H1 (cell line): ENCODE measurements at regions not wholly inside any gene's neighbourhood (a gene's known extent, or its start where the extent isn't known, plus 50 kb on each side); places are given as distances from the start of the nearest gene placed in this dataset.

ENCODE experiments used
- CTCF ChIA-PET: fragments of 300-600 bp; sonication (Branson Sonifier 250); formaldehyde crosslinking; loops from one replicate; lab custom pipeline; 2021; ENCODE audit not compliant: partially characterized antibody; lab: Charles Lee
- POLR2A ChIA-PET: fragments of 300-600 bp; sonication (Branson Sonifier 250); formaldehyde crosslinking; loops from one replicate; lab custom pipeline; 2021; ENCODE audit warnings: inconsistent platforms; ENCODE audit not compliant: partially characterized antibody; lab: Charles Lee
- DNase-seq, 2 experiments: peaks; one replicate each; pipeline versions ENCODE4 v3.0.0 to v3.0.0-alpha.2; 2010 to 2022; ENCODE audit warnings: low spot score in 2 of 2, low read depth in 1 of 2, mixed read lengths in 1 of 2
- FAIRE-seq: peaks from 2 replicates; lab custom pipeline; 2011; peaks lifted over from hg19 to GRCh38; lab: Jason Lieb, UNC
- H2AFZ ChIP-seq: 2 replicates; pipeline ENCODE4 v1.8.1; 2012; ENCODE audit warnings: low read length, inconsistent platforms
- H2AK5ac ChIP-seq: 2 replicates; pipeline ENCODE4 v1.6.1; 2013; ENCODE audit warnings: low read depth, low read length
- H2BK120ac ChIP-seq: replicated peaks from 2 replicates; pipeline ENCODE3; 2013; ENCODE audit warnings: low read depth, low read length, inconsistent platforms
- H2BK12ac ChIP-seq: 2 replicates; pipeline ENCODE4 v1.6.1; 2013; ENCODE audit warnings: low read depth, low read length
- H2BK15ac ChIP-seq: 2 replicates; pipeline ENCODE4 v1.6.1; 2013; ENCODE audit warnings: low read length
- H2BK20ac ChIP-seq: 2 replicates; pipeline ENCODE4 v1.6.1; 2013; ENCODE audit warnings: low read length
- H2BK5ac ChIP-seq: 2 replicates; pipeline ENCODE4 v1.6.1; 2013; ENCODE audit warnings: low read depth, low read length
- H3K14ac ChIP-seq: 2 replicates; pipeline ENCODE4 v1.6.1; 2013; ENCODE audit warnings: inconsistent platforms; ENCODE audit not compliant: insufficient read length
- H3K18ac ChIP-seq: 2 replicates; pipeline ENCODE4 v1.6.1; 2013; ENCODE audit warnings: low read length; ENCODE audit errors: extremely low read depth
- H3K23ac ChIP-seq: 2 replicates; pipeline ENCODE4 v1.6.1; 2013; ENCODE audit warnings: inconsistent platforms; ENCODE audit not compliant: insufficient read length
- H3K23me2 ChIP-seq: 2 replicates; pipeline ENCODE4 v1.6.1; 2013; ENCODE audit warnings: low read depth, low read length
- H3K27ac ChIP-seq: 2 replicates; pipeline ENCODE4 v1.6.1; 2011; ENCODE audit warnings: low read depth, low read length, inconsistent platforms
- H3K27me3 ChIP-seq, 4 experiments: replicated peaks in 1 of 4; 1 replicate in 1 of 4; 2 replicates in 3 of 4; pipeline versions ENCODE4 v1.6.1 to v1.8.1; 2011 to 2013; ENCODE audit warnings: low read length in 3 of 4, mild to moderate bottlenecking in 3 of 4, inconsistent platforms in 2 of 4, mixed read lengths in 2 of 4, moderate library complexity in 1 of 4; ENCODE audit not compliant: control insufficient read depth in 3 of 4, insufficient read depth in 3 of 4; ENCODE audit errors: extremely low read depth in 1 of 4
- H3K36me3 ChIP-seq, 4 experiments: 2 replicates each; pipeline versions ENCODE4 v1.6.1 to v1.8.1; 2011 to 2013; ENCODE audit warnings: mild to moderate bottlenecking in 4 of 4, low read length in 3 of 4, moderate library complexity in 2 of 4, control low read depth in 1 of 4, inconsistent platforms in 1 of 4; ENCODE audit not compliant: insufficient read depth in 4 of 4, control insufficient read depth in 2 of 4
- H3K4ac ChIP-seq: replicated peaks from 2 replicates; pipeline ENCODE3; 2013; ENCODE audit warnings: low read length, low read depth, mixed read lengths, inconsistent platforms; ENCODE audit not compliant: insufficient read length
- H3K4me1 ChIP-seq, 4 experiments: replicated peaks in 1 of 4; 1 replicate in 1 of 4; 2 replicates in 3 of 4; pipeline versions ENCODE4 v1.6.1 to v1.8.1; 2011 to 2013; ENCODE audit warnings: low read length in 3 of 4, inconsistent platforms in 2 of 4, mixed read lengths in 1 of 4; ENCODE audit not compliant: insufficient read depth in 4 of 4, control insufficient read depth in 3 of 4
- H3K4me2 ChIP-seq, 2 experiments: 2 replicates each; pipeline versions ENCODE4 v1.6.1 to v1.8.1; 2011 to 2013; ENCODE audit warnings: low read depth in 2 of 2, low read length in 2 of 2, control low read depth in 1 of 2, inconsistent platforms in 1 of 2, mild to moderate bottlenecking in 1 of 2; ENCODE audit not compliant: insufficient read depth in 1 of 2
- H3K4me3 ChIP-seq, 4 experiments: fragments of 200-600, 300-600 bp in 1 of 4; sonication (generic), shearing (Covaris generic), sonication (Bioruptor Twin) in 1 of 4; 2 replicates each; pipeline versions ENCODE4 v1.5.1 to v1.8.1; 2011 to 2016; ENCODE audit warnings: low read length in 4 of 4, low read depth in 3 of 4, control low read depth in 2 of 4, inconsistent platforms in 2 of 4, mild to moderate bottlenecking in 2 of 4, mixed read lengths in 1 of 4, moderate library complexity in 1 of 4; ENCODE audit not compliant: insufficient read depth in 2 of 4; ENCODE audit errors: extremely low read depth in 1 of 4
- H3K56ac ChIP-seq: replicated peaks from 2 replicates; pipeline ENCODE3; 2013; ENCODE audit warnings: low read depth, mild to moderate bottlenecking, mixed read lengths, low read length, inconsistent platforms; ENCODE audit not compliant: insufficient read length
- H3K79me1 ChIP-seq: 2 replicates; pipeline ENCODE4 v1.6.1; 2013; ENCODE audit warnings: low read depth, low read length, control low read depth
- H3K79me2 ChIP-seq, 2 experiments: 2 replicates each; pipeline versions ENCODE4 v1.6.1 to v1.8.1; 2012 to 2013; ENCODE audit warnings: low read length in 2 of 2, mild to moderate bottlenecking in 2 of 2, inconsistent platforms in 1 of 2; ENCODE audit not compliant: insufficient read depth in 2 of 2, control insufficient read depth in 1 of 2
- H3K9ac ChIP-seq, 4 experiments: replicated peaks in 1 of 4; 1 replicate in 1 of 4; 2 replicates in 3 of 4; pipeline versions ENCODE4 v1.6.1 to v1.8.1; 2011 to 2013; ENCODE audit warnings: low read depth in 3 of 4, low read length in 3 of 4, control low read depth in 2 of 4, mild to moderate bottlenecking in 2 of 4, moderate library complexity in 2 of 4, inconsistent platforms in 1 of 4; ENCODE audit errors: extremely low read depth in 1 of 4
- H3K9me3 ChIP-seq, 2 experiments: 2 replicates each; pipeline versions ENCODE4 v1.6.1 to v1.8.1; 2012 to 2013; ENCODE audit warnings: mild to moderate bottlenecking in 2 of 2, moderate library complexity in 2 of 2, control low read depth in 1 of 2, inconsistent platforms in 1 of 2, low read depth in 1 of 2, low read length in 1 of 2, mixed read lengths in 1 of 2; ENCODE audit not compliant: insufficient read depth in 2 of 2
- H4K20me1 ChIP-seq, 2 experiments: replicated peaks in 1 of 2; 2 replicates each; pipeline versions ENCODE3 to v1.8.1; 2011 to 2013; ENCODE audit warnings: inconsistent platforms in 2 of 2, low read length in 2 of 2, mild to moderate bottlenecking in 1 of 2; ENCODE audit not compliant: insufficient read depth in 2 of 2, control insufficient read depth in 1 of 2
- H4K5ac ChIP-seq: 2 replicates; pipeline ENCODE4 v1.6.1; 2013; ENCODE audit warnings: low read length, low read depth, mixed read lengths, inconsistent platforms; ENCODE audit not compliant: insufficient read length
- H4K8ac ChIP-seq: 2 replicates; pipeline ENCODE4 v1.8.0; 2013; ENCODE audit warnings: mild to moderate bottlenecking, moderate library complexity, low read length, inconsistent platforms; ENCODE audit not compliant: insufficient read depth; ENCODE audit errors: extremely low read depth
- H4K91ac ChIP-seq: replicated peaks from 2 replicates; pipeline ENCODE3; 2013; ENCODE audit warnings: low read length, mixed read lengths, inconsistent platforms; ENCODE audit not compliant: insufficient read length
- BCL11A ChIP-seq, 2 experiments: IDR thresholded peaks; one replicate each; pipeline ENCODE4 v1.6.1; 2011; ENCODE audit warnings: low read depth in 2 of 2, low read length in 2 of 2, mild to moderate bottlenecking in 2 of 2
- CHD2 ChIP-seq: IDR thresholded peaks from 2 replicates; pipeline ENCODE4 v1.6.1; 2012; ENCODE audit warnings: low read length, improper control_type of control experiment
- CTBP2 ChIP-seq: IDR thresholded peaks from 2 replicates; pipeline ENCODE4 v1.7.0; 2011; ENCODE audit warnings: borderline replicate concordance, mild to moderate bottlenecking, moderate library complexity, mixed read lengths, low read length; ENCODE audit not compliant: insufficient read depth, insufficient read length
- EP300 ChIP-seq, 2 experiments: IDR thresholded peaks; 1 replicate in 1 of 2; 2 replicates in 1 of 2; pipeline ENCODE4 v1.6.1; 2011 to 2012; ENCODE audit warnings: low read depth in 2 of 2, low read length in 2 of 2, mild to moderate bottlenecking in 2 of 2, borderline replicate concordance in 1 of 2, inconsistent platforms in 1 of 2, moderate library complexity in 1 of 2
- KDM4A ChIP-seq: IDR thresholded peaks from one replicate; pipeline ENCODE4 v1.7.1; 2012; ENCODE audit warnings: low read depth, mild to moderate bottlenecking, moderate library complexity, low read length, inconsistent platforms; ENCODE audit not compliant: severe bottlenecking
- MAFK ChIP-seq: IDR thresholded peaks from 2 replicates; pipeline ENCODE4 v1.6.1; 2012; ENCODE audit warnings: low read depth, mild to moderate bottlenecking, improper control_type of control experiment, low read length
- NRF1 ChIP-seq: IDR thresholded peaks from 2 replicates; pipeline ENCODE4 v1.6.1; 2011; ENCODE audit warnings: mild to moderate bottlenecking, low read depth, low read length, improper control_type of control experiment
- RAD21 ChIP-seq, 2 experiments: IDR thresholded peaks in 1 of 2; conservative IDR thresholded peaks in 1 of 2; 2 replicates each; pipeline ENCODE4 v1.6.1; 2011; ENCODE audit warnings: low read depth in 2 of 2, low read length in 2 of 2, improper control_type of control experiment in 1 of 2, inconsistent platforms in 1 of 2, mild to moderate bottlenecking in 1 of 2, moderate library complexity in 1 of 2
- SIN3A ChIP-seq, 2 experiments: IDR thresholded peaks in 1 of 2; conservative IDR thresholded peaks in 1 of 2; 2 replicates each; pipeline ENCODE4 v1.6.1; 2011 to 2012; ENCODE audit warnings: low read length in 2 of 2, improper control_type of control experiment in 1 of 2, low read depth in 1 of 2, mild to moderate bottlenecking in 1 of 2
- SP1 ChIP-seq: IDR thresholded peaks from 2 replicates; pipeline ENCODE4 v1.6.1; 2011; ENCODE audit warnings: low read depth, low read length
- SRF ChIP-seq: IDR thresholded peaks from 2 replicates; pipeline ENCODE4 v1.6.1; 2011; ENCODE audit warnings: mild to moderate bottlenecking, low read depth, low read length, moderate library complexity
- TBP ChIP-seq: IDR thresholded peaks from 2 replicates; pipeline ENCODE4 v1.6.1; 2011; ENCODE audit warnings: low read depth, low read length, improper control_type of control experiment
- ZNF274 ChIP-seq: IDR thresholded peaks from 2 replicates; pipeline ENCODE4 v1.7.0; 2012; ENCODE audit warnings: low read length, borderline replicate concordance; ENCODE audit errors: extremely low read depth
- WGBS, 2 experiments: shearing (Covaris generic) in 1 of 2; methylation state at CpG; one replicate each; pipeline versions ENCODE4 v1.1.6 to v1.1.7; 2013 to 2015; ENCODE audit warnings: low lambda C conversion rate in 2 of 2, mixed read lengths in 2 of 2, inconsistent platforms in 1 of 2, low coverage in 1 of 2, missing lambda C conversion rate in 1 of 2; ENCODE audit not compliant: insufficient replicate concordance in 2 of 2, insufficient coverage in 1 of 2, insufficient read length in 1 of 2; ENCODE audit errors: extremely low coverage in 1 of 2, missing lambda C conversion rate in 1 of 2; 5-methylcytosine and 5-hydroxymethylcytosine counted together

DNA sequence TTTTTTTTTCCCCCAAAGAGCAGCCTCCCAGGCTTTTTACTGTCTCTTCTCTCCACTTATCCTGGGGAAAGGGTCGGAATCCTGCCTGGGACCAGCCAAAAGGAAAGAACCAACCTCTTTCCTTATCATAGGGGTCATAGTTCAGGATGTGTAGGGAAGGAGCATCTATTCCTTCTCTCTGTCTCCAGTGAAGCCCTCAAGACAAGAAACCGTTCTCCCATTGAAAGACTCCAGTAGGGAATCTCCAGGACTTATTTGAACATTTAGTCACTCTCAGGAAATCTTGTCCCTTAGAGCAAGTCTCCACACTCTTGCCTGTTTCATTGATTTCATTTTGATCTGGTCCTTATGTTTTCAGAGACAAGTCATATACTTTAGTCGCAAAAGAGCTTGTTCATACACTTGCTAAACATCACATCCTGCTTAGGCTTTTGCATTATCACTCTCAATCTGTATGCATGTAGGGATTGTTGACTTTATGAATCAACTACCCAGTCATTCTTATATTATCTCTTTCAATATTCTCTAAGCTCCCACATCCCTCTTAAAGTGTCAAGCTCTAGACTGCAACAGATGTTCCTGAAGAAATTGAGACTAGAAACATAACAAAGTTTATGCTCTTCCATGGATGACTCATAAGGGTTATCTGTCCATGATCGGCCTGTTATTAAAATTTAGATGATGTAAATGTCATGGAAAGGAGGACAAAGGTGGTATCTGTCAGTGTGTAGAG lies 116.2 kb upstream of the ST6GAL2 start:
- H3K9me3 ChIP-seq = no peaks in the 10 kb centered on the region
- 91% methylated on average over 4 of the region's 4 CpGs; no CpG with 5 or more reads in 1 of the 2 experiments for WGBS, 2 experiments
- no peak overlapping the region for H3K14ac ChIP-seq
- H3K79me1 ChIP-seq = no peaks in the 10 kb centered on the region
- H3K4me3 ChIP-seq = no peak overlapping the region
- H2BK120ac ChIP-seq = no peak overlapping the region
- no peak overlapping the region for H3K4me2 ChIP-seq
- H3K18ac ChIP-seq = no peak overlapping the region
- FAIRE-seq = no peak
- no peaks in the 10 kb centered on the region for H3K4me1 ChIP-seq
- H4K8ac ChIP-seq = no peak overlapping the region
- H2AFZ ChIP-seq = no peak overlapping the region
- no peaks in the 10 kb centered on the region for H3K27me3 ChIP-seq
- CTCF ChIA-PET = interaction anchor here (1.4 kb wide), 1 partner anchor 10 kb away, joined by 3 read pairs; no protein-coding TSS in a partner anchor
- no peak overlapping the region for H3K9ac ChIP-seq
- no peak overlapping the region for H2BK5ac ChIP-seq
- POLR2A ChIA-PET = no interaction called here
- H4K91ac ChIP-seq = no peak overlapping the region
- H2BK12ac ChIP-seq = no peak overlapping the region
- H3K36me3 ChIP-seq = no peaks in the 10 kb centered on the region
- H3K79me2 ChIP-seq = no peaks in the 10 kb centered on the region
- no peaks in the 10 kb centered on the region for H3K23me2 ChIP-seq
- H3K4ac ChIP-seq = no peak overlapping the region
- H4K20me1 ChIP-seq = no peaks in the 10 kb centered on the region
- H3K27ac ChIP-seq = no peak overlapping the region
- DNase-seq = no peak
- no peak overlapping the region for H3K56ac ChIP-seq
- H2BK15ac ChIP-seq = no peak overlapping the region
- H4K5ac ChIP-seq = no peak overlapping the region
- H2AK5ac ChIP-seq = no peak overlapping the region
- H2BK20ac ChIP-seq = no peak overlapping the region
- H3K23ac ChIP-seq = no peak overlapping the region
- TF ChIP-seq SP1 (no peak), EP300 (IDR thresholded peaks at IDR 0.05; ENCODE audit: borderline replicate concordance in 1 of 2, low read depth in 2 of 2, low read length in 2 of 2) (no peak), RAD21 (IDR thresholded peaks at IDR 0.05 in 1 of 2, conservative IDR thresholded peaks at IDR 0.05 in 1 of 2; ENCODE audit: low read depth in 2 of 2, low read length in 2 of 2) (no peak), SRF (no peak), CHD2 (no peak), BCL11A (IDR thresholded peaks at IDR 0.05; ENCODE audit: low read depth in 2 of 2, low read length in 2 of 2) (no peak), CTBP2 (no peak), NRF1 (no peak), MAFK (no peak), TBP (no peak), ZNF274 (no peak), KDM4A (no peak), SIN3A (conservative IDR thresholded peaks at IDR 0.05 in 1 of 2, IDR thresholded peaks at IDR 0.05 in 1 of 2; ENCODE audit: low read depth in 1 of 2, low read length in 2 of 2) (no peak)
